Kidney (tissue), 13 donors: ENCODE measurements at regions not wholly inside any gene's neighbourhood (a gene's known extent, or its start where the extent isn't known, plus 50 kb on each side); places are given as distances from the start of the nearest gene placed in this dataset.

Experiments used
- DNase-seq, 5 donors: peaks; one replicate each; pipeline ENCODE4 v3.0.0-alpha.2; 2013 to 2020
- FAIRE-seq: peaks from 2 replicates; lab custom pipeline; 2012; peaks lifted over from hg19 to GRCh38; lab: Jason Lieb, UNC
- H3K27ac ChIP-seq, 2 donors: one replicate each; pipeline ENCODE4 v1.7.0; 2013; ENCODE audit warnings: low read depth in 2 of 2, low read length in 2 of 2, inconsistent platforms in 1 of 2
- H3K27me3 ChIP-seq: one replicate; pipeline ENCODE4 v1.7.1; 2013; ENCODE audit warnings: low read length, inconsistent platforms; ENCODE audit not compliant: control insufficient read depth, insufficient read depth
- H3K36me3 ChIP-seq, 3 donors: one replicate each; pipeline versions ENCODE4 v1.7.0 to v1.7.1; 2013; ENCODE audit warnings: low read length in 3 of 3, control low read depth in 1 of 3, inconsistent platforms in 1 of 3; ENCODE audit not compliant: insufficient read depth in 3 of 3, control insufficient read depth in 2 of 3
- H3K4me1 ChIP-seq, 3 donors: one replicate each; pipeline versions ENCODE4 v1.7.0 to v1.7.1; 2013; ENCODE audit warnings: low read length in 3 of 3, inconsistent platforms in 1 of 3, low read depth in 1 of 3; ENCODE audit not compliant: control insufficient read depth in 2 of 3, insufficient read depth in 2 of 3
- H3K4me3 ChIP-seq, 3 donors: one replicate each; pipeline versions ENCODE4 v1.7.0 to v1.8.1; 2013; ENCODE audit warnings: low read length in 3 of 3, control low read depth in 1 of 3, inconsistent platforms in 1 of 3
- H3K9ac ChIP-seq, 3 donors: one replicate each; pipeline versions ENCODE4 v1.7.0 to v1.7.1; 2013; ENCODE audit warnings: low read length in 3 of 3, control low read depth in 1 of 3, inconsistent platforms in 1 of 3
- H3K9me3 ChIP-seq, 3 donors: one replicate each; pipeline versions ENCODE4 v1.7.0 to v1.7.1; 2013; ENCODE audit warnings: low read length in 3 of 3, control low read depth in 1 of 3, inconsistent platforms in 1 of 3; ENCODE audit not compliant: control insufficient read depth in 2 of 3, insufficient read depth in 1 of 3
- CTCF ChIP-seq: IDR thresholded peaks from 3 replicates; pipeline ENCODE4 v1.5.1; 2012; ENCODE audit warnings: mild to moderate bottlenecking, moderate library complexity, borderline replicate concordance; ENCODE audit not compliant: insufficient read depth; ENCODE audit errors: extremely low read depth
- intact Hi-C: fragments of 100-400 bp; cut with DNase I; formaldehyde crosslinking; loops from one replicate; pipeline ENCODE4 v1.11.1; 2022
- donor health status: control.
- donor health status: control.
- donor health status: control.
- donor health status: control.
- donor health status: control.
- donor health status: DM: yes; HTN: yes; CAD: no.
- donor health status: Normal renal cell carcinoma (clear cell type).

DNA sequence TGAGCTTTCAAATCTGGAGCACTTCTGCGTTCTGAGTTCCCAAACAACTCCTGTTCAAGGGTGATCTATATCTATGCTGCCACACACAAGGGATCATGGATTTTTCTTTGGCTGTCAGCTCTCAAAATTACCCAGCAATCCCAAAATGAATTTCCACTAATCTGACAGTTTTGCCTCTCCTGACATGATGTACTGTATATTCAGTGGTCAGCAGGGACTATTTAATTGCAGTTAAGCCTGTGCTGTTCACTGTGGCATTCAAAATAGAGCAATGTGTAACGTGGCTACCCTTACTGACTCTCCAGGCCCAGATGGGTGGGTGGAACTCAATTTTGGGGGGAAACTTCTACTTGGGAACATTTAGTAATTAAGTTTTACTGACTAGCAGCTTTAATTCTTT is 283.8 kb upstream of the TSHZ2 start:
- Histone ChIP-seq H3K27ac (no peak overlapping the region), H3K9me3 (no peaks in the 10 kb centered on the region), H3K36me3 (no peaks in the 10 kb centered on the region), H3K4me3 (no peak overlapping the region), H3K9ac (no peak overlapping the region), H3K27me3 (no peaks in the 10 kb centered on the region), H3K4me1 (no peaks in the 10 kb centered on the region)
- TF ChIP-seq CTCF = no peak
- DNase-seq (no peak), FAIRE-seq (no peak)
- intact Hi-C loops = no loop called here

- FAIRE-seq (no peak), DNase-seq (no peak)
- Histone ChIP-seq H3K9ac (no peak overlapping the region), H3K27me3 (no peaks in the 10 kb centered on the region), H3K4me3 (no peak overlapping the region), H3K4me1 (no peaks in the 10 kb centered on the region), H3K36me3 (no peaks in the 10 kb centered on the region), H3K9me3 (no peaks in the 10 kb centered on the region), H3K27ac (no peak overlapping the region)
- TF ChIP-seq CTCF = no peak
- intact Hi-C loops = no loop called here
Observed at GRCh38 chr20:52684905-52685304, 287.3 kb upstream of the TSHZ2 start.

DNA sequence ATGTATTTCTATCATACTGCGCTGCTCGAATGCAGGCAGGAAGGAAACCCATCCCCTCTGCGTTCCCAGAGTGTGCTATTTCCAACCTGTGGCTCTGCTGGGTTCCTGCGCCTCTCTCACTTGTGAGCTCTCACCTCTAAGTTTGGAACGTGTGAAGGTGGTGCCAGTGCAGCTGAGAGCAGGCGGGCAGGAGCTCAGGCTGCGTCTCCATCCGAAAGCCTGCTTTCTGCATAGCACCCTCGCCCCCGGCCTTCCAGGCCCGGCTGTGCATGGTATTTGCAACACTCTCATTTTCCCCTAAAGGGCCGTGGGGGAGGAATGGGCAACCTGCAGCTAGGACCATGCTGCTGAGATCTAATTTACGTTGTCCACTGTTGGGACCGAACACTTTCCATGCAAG is 288.0 kb upstream of the TSHZ2 start:
- DNase-seq (no peak), FAIRE-seq (no peak)
- intact Hi-C loops = no loop called here

More for the DNA sequence above, 288.0 kb upstream of the TSHZ2 start:
- H3K36me3 ChIP-seq = no peaks in the 10 kb centered on the region
- H3K9me3 ChIP-seq = no peaks in the 10 kb centered on the region
- H3K27me3 ChIP-seq = no peaks in the 10 kb centered on the region
- H3K4me3 ChIP-seq = no peak overlapping the region
- no peak overlapping the region for H3K9ac ChIP-seq
- no peaks in the 10 kb centered on the region for H3K4me1 ChIP-seq
- no peak for TF ChIP-seq CTCF
- no peak overlapping the region for H3K27ac ChIP-seq
